Tibial nerve (tissue), 4 donors: ENCODE measurements at regions not wholly inside any gene's neighbourhood (a gene's known extent, or its start where the extent isn't known, plus 50 kb on each side); places are given as distances from the start of the nearest gene placed in this dataset.

Source experiments
- DNase-seq, 2 donors: peaks; one replicate each; pipeline ENCODE4 v3.0.0-alpha.2; 2019; ENCODE audit warnings: low spot score in 2 of 2
- H3K27ac ChIP-seq, 4 donors: fragments of 200-600 bp; sonication (generic) in 3 of 4; one replicate each; pipeline ENCODE4 v1.5.1; 2017 to 2019; ENCODE audit warnings: mild to moderate bottlenecking in 1 of 4
- H3K27me3 ChIP-seq, 2 donors: fragments of 200-600 bp; sonication (generic) in 1 of 2; one replicate each; pipeline versions ENCODE4 v1.5.1 to v1.6.0; 2017 to 2019
- H3K36me3 ChIP-seq, 3 donors: fragments of 200-600 bp; sonication (generic); one replicate each; pipeline ENCODE4 v1.5.1; 2018 to 2019
- H3K4me1 ChIP-seq, 4 donors: fragments of 200-600 bp; sonication (generic) in 3 of 4; one replicate each; pipeline ENCODE4 v1.5.1; 2017 to 2019
- H3K4me3 ChIP-seq, 4 donors: fragments of 200-600 bp; sonication (generic) in 3 of 4; one replicate each; pipeline ENCODE4 v1.5.1; 2017 to 2019; ENCODE audit warnings: mild to moderate bottlenecking in 1 of 4, moderate library complexity in 1 of 4
- H3K9me3 ChIP-seq, 4 donors: fragments of 200-600 bp; sonication (generic) in 3 of 4; one replicate each; pipeline ENCODE4 v1.5.1; 2017 to 2019
- EP300 ChIP-seq, 2 donors: sonication (generic); formaldehyde crosslinking; IDR thresholded peaks; one replicate each; pipeline ENCODE4 v1.6.1; 2017; ENCODE audit warnings: antibody characterized with exemption in 2 of 2, mild to moderate bottlenecking in 1 of 2
- POLR2A ChIP-seq, 2 donors: fragments of 450-650 bp; IDR thresholded peaks; one replicate each; pipeline ENCODE4 v1.6.1; 2017; ENCODE audit warnings: antibody characterized with exemption in 2 of 2, mild to moderate bottlenecking in 2 of 2, moderate library complexity in 2 of 2
- WGBS, 2 donors: methylation state at CpG; one replicate each; pipeline ENCODE4 v1.1.5; 2018; 5-methylcytosine and 5-hydroxymethylcytosine counted together
- TF ChIP-seq, protein P1 (sequence below), 5 experiments: fragments of 200-600 bp in 3 of 5; fragments of 450-650 bp in 2 of 5; sonication (generic) in 3 of 5; IDR thresholded peaks; one replicate each; pipeline ENCODE4 v1.5.1; 2016 to 2019; ENCODE audit warnings: antibody characterized with exemption in 5 of 5, mild to moderate bottlenecking in 3 of 5, moderate library complexity in 2 of 5

DNA sequence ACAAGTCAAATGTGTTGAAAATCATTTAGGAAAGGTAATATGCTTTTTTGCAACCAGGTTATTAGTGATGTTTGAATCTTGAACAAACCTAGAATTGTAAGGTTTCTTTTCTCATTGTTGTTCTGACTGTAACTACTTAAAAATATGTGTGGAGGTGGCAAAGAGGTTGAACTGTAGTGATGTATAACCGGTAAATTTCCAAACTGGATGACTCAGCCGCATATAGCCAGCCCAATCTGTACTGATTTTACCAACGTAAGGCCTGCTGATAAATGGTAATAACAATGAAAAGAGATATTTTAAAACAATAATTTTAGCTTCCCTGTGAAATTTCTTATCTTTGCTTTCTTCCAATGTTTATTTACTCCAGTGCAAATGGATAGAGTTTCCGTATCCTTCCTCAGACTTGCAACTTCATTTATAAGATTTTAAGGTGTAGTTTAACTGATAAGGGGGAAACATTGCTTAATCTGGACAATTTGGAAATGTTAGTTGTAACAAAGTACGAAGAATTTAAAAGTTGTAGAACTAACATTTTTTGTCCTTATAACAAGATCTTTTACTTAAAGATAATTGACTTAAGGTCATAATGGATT, 1170.4 kb upstream of the ZEB2 start:
- 96 to 98% methylated on average over 5 of the region's 5 CpGs for WGBS, 2 donors
- TF ChIP-seq EP300 (IDR thresholded peaks at IDR 0.05) = no peak
- TF ChIP-seq, protein P1, sequence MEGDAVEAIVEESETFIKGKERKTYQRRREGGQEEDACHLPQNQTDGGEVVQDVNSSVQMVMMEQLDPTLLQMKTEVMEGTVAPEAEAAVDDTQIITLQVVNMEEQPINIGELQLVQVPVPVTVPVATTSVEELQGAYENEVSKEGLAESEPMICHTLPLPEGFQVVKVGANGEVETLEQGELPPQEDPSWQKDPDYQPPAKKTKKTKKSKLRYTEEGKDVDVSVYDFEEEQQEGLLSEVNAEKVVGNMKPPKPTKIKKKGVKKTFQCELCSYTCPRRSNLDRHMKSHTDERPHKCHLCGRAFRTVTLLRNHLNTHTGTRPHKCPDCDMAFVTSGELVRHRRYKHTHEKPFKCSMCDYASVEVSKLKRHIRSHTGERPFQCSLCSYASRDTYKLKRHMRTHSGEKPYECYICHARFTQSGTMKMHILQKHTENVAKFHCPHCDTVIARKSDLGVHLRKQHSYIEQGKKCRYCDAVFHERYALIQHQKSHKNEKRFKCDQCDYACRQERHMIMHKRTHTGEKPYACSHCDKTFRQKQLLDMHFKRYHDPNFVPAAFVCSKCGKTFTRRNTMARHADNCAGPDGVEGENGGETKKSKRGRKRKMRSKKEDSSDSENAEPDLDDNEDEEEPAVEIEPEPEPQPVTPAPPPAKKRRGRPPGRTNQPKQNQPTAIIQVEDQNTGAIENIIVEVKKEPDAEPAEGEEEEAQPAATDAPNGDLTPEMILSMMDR (IDR thresholded peaks at IDR 0.05) = no peak
- TF ChIP-seq POLR2A (IDR thresholded peaks at IDR 0.05) = no peak

DNA sequence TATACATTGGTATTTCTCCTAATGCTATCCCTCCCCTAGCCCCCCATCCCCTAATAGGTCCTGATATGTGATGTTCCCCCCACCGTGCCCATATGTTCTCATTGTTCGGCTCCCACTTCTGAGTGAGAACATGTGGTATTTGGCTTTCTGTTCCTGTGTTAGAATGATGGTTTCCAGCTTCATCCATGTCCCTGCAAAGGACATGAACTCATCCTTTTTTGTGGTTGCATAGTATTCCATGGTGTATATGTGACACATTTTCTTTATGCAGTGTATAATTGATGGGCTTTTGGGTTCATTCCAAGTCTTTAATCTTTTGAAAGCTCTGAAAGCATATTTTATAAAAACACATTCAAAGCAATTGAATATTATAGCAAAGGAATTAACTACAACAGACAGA, 1169.4 kb upstream of the ZEB2 start:
- DNase-seq = no peak
- WGBS, 2 donors = 97 to 100% methylated on average over 2 of the region's 2 CpGs
- no peaks in the 10 kb centered on the region for H3K9me3 ChIP-seq

More for the DNA sequence above, 1170.4 kb upstream of the ZEB2 start:
- Histone ChIP-seq H3K36me3 (no peaks in the 10 kb centered on the region), H3K4me3 (no peak overlapping the region), H3K9me3 (no peaks in the 10 kb centered on the region), H3K27me3 (no peaks in the 10 kb centered on the region), H3K4me1 (no peaks in the 10 kb centered on the region), H3K27ac (no peak overlapping the region)
- no peak for DNase-seq

DNA sequence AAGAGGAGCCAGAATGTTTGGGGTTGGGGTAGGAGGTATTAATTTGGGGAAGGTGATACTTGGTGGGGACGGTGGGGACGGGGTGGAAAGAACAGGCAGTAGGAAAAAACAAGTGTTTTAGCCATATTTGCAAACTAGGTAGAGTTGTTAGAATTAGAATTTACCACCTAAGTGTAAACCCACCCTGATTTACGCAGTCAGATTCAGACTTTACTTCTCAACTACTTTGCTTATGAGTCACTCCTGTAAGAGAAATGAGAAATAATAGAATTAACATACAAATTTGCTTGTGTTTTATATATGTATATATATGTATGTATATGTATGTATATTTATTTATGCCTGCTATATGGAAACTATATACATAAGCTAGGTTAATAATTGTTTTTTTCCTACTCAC, 1168.2 kb upstream of the ZEB2 start:
- no peak for TF ChIP-seq EP300 (IDR thresholded peaks at IDR 0.05)
- TF ChIP-seq, protein P1 (IDR thresholded peaks at IDR 0.05) = no peak
- TF ChIP-seq POLR2A (IDR thresholded peaks at IDR 0.05) = no peak
- no peak for DNase-seq
- Histone ChIP-seq H3K4me1 (no peaks in the 10 kb centered on the region), H3K27ac (no peak overlapping the region), H3K36me3 (no peaks in the 10 kb centered on the region), H3K9me3 (no peaks in the 10 kb centered on the region), H3K4me3 (no peak overlapping the region), H3K27me3 (no peaks in the 10 kb centered on the region)
- WGBS, 2 donors = 82 to 86% methylated on average over 3 of the region's 3 CpGs

More for the DNA sequence above, 1169.4 kb upstream of the ZEB2 start:
- Histone ChIP-seq H3K36me3 (no peaks in the 10 kb centered on the region), H3K4me1 (no peaks in the 10 kb centered on the region), H3K27ac (no peak overlapping the region), H3K4me3 (no peak overlapping the region), H3K27me3 (no peaks in the 10 kb centered on the region)
- TF ChIP-seq POLR2A (IDR thresholded peaks at IDR 0.05) = no peak

- Histone ChIP-seq H3K27me3 (no peaks in the 10 kb centered on the region), H3K9me3 (no peaks in the 10 kb centered on the region), H3K4me3 (no peak overlapping the region), H3K36me3 (no peaks in the 10 kb centered on the region), H3K4me1 (no peaks in the 10 kb centered on the region), H3K27ac (no peak overlapping the region)
- 41 to 45% methylated on average over 4 of the region's 4 CpGs for WGBS, 2 donors
- DNase-seq = no peak
- TF ChIP-seq POLR2A (IDR thresholded peaks at IDR 0.05) (no peak), EP300 (IDR thresholded peaks at IDR 0.05) (no peak)
- TF ChIP-seq, protein P1 (IDR thresholded peaks at IDR 0.05) = no peak
Measured at GRCh38 chr2:145687442-145688134, 1167.7 kb upstream of the ZEB2 start.

DNA sequence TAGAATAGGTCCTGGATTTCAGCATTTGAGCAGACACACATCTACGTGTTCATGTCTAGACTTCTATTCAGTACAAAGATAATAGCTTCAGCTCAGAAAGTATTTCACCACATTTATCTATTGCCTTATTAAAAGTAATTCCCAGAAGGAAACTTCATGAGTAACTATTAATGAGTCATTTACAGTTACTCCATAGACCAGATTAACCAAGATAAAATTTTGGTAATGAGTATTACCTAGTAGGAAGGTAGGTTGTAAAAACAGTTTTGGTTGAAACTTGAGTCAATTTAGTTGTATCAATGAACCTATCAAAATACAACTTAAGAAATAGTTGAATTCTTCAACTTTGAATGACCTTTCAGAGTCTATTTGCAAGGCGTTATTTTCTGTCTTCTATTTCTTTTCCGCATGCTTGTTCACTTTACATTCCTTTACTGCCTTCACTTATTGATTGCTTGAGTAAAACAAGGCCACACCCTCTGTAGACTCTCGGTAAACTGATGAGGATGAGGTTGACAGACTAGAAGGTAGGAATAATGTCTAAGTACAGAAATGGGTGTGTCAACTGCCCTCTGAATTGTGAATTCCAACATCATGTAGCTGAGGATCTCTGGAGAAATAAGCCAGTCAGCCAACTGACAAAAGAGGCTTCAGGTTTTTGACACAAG, 1165.6 kb upstream of the ZEB2 start:
- Histone ChIP-seq H3K27ac (no peak overlapping the region), H3K36me3 (no peaks in the 10 kb centered on the region), H3K9me3 (no peaks in the 10 kb centered on the region), H3K4me1 (no peaks in the 10 kb centered on the region), H3K4me3 (no peak overlapping the region), H3K27me3 (no peaks in the 10 kb centered on the region)
- DNase-seq = no peak
- 90 to 94% methylated on average over 4 of the region's 4 CpGs for WGBS, 2 donors
- TF ChIP-seq POLR2A (IDR thresholded peaks at IDR 0.05) = no peak
- TF ChIP-seq, protein P1 (IDR thresholded peaks at IDR 0.05) = no peak
- TF ChIP-seq EP300 (IDR thresholded peaks at IDR 0.05) = no peak
